Endometrium (tissue), 2 donors: ENCODE measurements at regions not wholly inside any gene's neighbourhood (a gene's known extent, or its start where the extent isn't known, plus 50 kb on each side); places are given as distances from the start of the nearest gene placed in this dataset.

ENCODE experiments used
- FAIRE-seq: peaks from 2 replicates; lab custom pipeline; 2012; peaks lifted over from hg19 to GRCh38; lab: Jason Lieb, UNC
- donor health status: control.
- donor health status: control.

DNA sequence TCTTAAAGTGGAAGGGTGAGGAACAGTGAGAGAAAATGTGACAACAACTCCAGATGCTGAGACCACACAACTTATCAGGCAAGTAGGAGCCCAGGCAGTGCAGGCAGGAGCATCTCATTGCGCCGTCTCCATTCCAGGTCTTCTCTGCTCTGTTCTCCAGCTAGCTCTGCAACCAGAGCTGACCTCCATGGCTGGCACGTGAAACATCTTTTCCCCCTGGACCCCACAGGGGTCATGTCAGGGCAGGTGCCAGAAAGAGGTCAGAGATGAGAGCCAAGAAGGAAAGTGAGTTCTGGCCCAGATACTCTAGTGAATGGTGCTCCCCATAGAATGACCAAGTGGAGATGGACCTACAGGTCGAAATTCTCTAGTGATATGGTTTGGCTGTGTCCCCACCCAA, 281.4 kb downstream of the SMOC2 start:
- no peak for FAIRE-seq

- no peak for FAIRE-seq
Observed at GRCh38 chr6:168721571-168721970, 280.6 kb downstream of the SMOC2 start.

- no peak for FAIRE-seq
Observed at GRCh38 chr6:168719901-168720300, 278.9 kb downstream of the SMOC2 start.

GRCh38 chr6:168718821-168719475, 278.0 kb downstream of the SMOC2 start:
- no peak for FAIRE-seq
